ENCODE measurements at regions not wholly inside any gene's neighbourhood (a gene's known extent, or its start where the extent isn't known, plus 50 kb on each side); places are given as distances from the start of the nearest gene placed in this dataset.

- Histone ChIP-seq H3K4me1 (ENCODE audit: insufficient read depth) (no peaks in the 10 kb centered on the region), H2AFZ (no peak overlapping the region), H3K79me2 (ENCODE audit: insufficient read depth) (no peaks in the 10 kb centered on the region), H3K27ac (no peak overlapping the region), H3K4me3 (no peak overlapping the region), H3F3A (ENCODE audit: insufficient read depth) (no peaks in the 10 kb centered on the region), H4K20me1 (ENCODE audit: insufficient read depth) (no peaks in the 10 kb centered on the region), H3K36me3 (ENCODE audit: low read depth) (no peaks in the 10 kb centered on the region), H3K9me2 (ENCODE audit: insufficient read depth) (no peaks in the 10 kb centered on the region), H3K4me2 (ENCODE audit: unreplicated experiment) (no peak overlapping the region), H3K9ac (no peak overlapping the region), H3K27me3 (replicated peaks; ENCODE audit: insufficient read depth) (no peaks in the 10 kb centered on the region), H3K9me3 (ENCODE audit: low read depth) (no peaks in the 10 kb centered on the region)
- DNase-seq = no peak
- in situ Hi-C loops (cut with MboI) = no loop called here
- TF ChIP-seq EZH2phosphoT487 (IDR thresholded peaks at IDR 0.05; ENCODE audit: insufficient read depth, low read depth) (no peak), EZH2 (IDR thresholded peaks at IDR 0.05; ENCODE audit: insufficient read depth, poor library complexity, severe bottlenecking) (no peak)
- 16 to 26% methylated on average over 1 of the region's 1 CpG for WGBS, 2 experiments (ENCODE audit: low coverage in 1 of 2, low lambda C conversion rate in 2 of 2, missing lambda C conversion rate in 2 of 2)
These were observed 73.2 kb downstream of the GPR37 start for GRCh38 chr7:124692425-124692824.

GRCh38 chr7:124690840-124691239, 74.8 kb downstream of the GPR37 start:
- in situ Hi-C loops (cut with MboI) = no loop called here

GRCh38 chr7:124689931-124690330, 75.7 kb downstream of the GPR37 start:
- no peaks in the 10 kb centered on the region for H4K20me1 ChIP-seq (ENCODE audit: insufficient read depth)
- H3K4me3 ChIP-seq = no peak overlapping the region
- H3K36me3 ChIP-seq (ENCODE audit: low read depth) = no peaks in the 10 kb centered on the region
- H3K4me1 ChIP-seq (ENCODE audit: insufficient read depth) = no peaks in the 10 kb centered on the region
- no peak overlapping the region for H3K9ac ChIP-seq
- no peak overlapping the region for H2AFZ ChIP-seq
- no peaks in the 10 kb centered on the region for H3K9me3 ChIP-seq (ENCODE audit: low read depth)
- H3K27me3 ChIP-seq (replicated peaks; ENCODE audit: insufficient read depth) = no peaks in the 10 kb centered on the region
- no peak overlapping the region for H3K4me2 ChIP-seq (ENCODE audit: unreplicated experiment)
- no peak for TF ChIP-seq EZH2phosphoT487 (IDR thresholded peaks at IDR 0.05; ENCODE audit: insufficient read depth, low read depth)
- TF ChIP-seq EZH2 (IDR thresholded peaks at IDR 0.05; ENCODE audit: insufficient read depth, poor library complexity, severe bottlenecking) = no peak
- no peaks in the 10 kb centered on the region for H3K79me2 ChIP-seq (ENCODE audit: insufficient read depth)
- 22 to 38% methylated on average over 1 of the region's 1 CpG for WGBS, 2 experiments (ENCODE audit: low coverage in 1 of 2, low lambda C conversion rate in 2 of 2, missing lambda C conversion rate in 2 of 2)
- in situ Hi-C loops (cut with MboI) = no loop called here
- H3F3A ChIP-seq (ENCODE audit: insufficient read depth) = no peaks in the 10 kb centered on the region
- no peaks in the 10 kb centered on the region for H3K9me2 ChIP-seq (ENCODE audit: insufficient read depth)
- DNase-seq = no peak
- no peak overlapping the region for H3K27ac ChIP-seq

More at GRCh38 chr7:124690840-124691239, 74.8 kb downstream of the GPR37 start:
- Histone ChIP-seq H3K9ac (no peak overlapping the region), H3K9me3 (ENCODE audit: low read depth) (no peaks in the 10 kb centered on the region), H3K36me3 (ENCODE audit: low read depth) (no peaks in the 10 kb centered on the region), H3K4me1 (ENCODE audit: insufficient read depth) (no peaks in the 10 kb centered on the region), H2AFZ (no peak overlapping the region), H3K27me3 (replicated peaks; ENCODE audit: insufficient read depth) (no peaks in the 10 kb centered on the region), H3K79me2 (ENCODE audit: insufficient read depth) (no peaks in the 10 kb centered on the region), H3K4me2 (ENCODE audit: unreplicated experiment) (no peak overlapping the region), H3K9me2 (ENCODE audit: insufficient read depth) (no peaks in the 10 kb centered on the region), H3K4me3 (no peak overlapping the region), H4K20me1 (ENCODE audit: insufficient read depth) (no peaks in the 10 kb centered on the region), H3K27ac (no peak overlapping the region), H3F3A (ENCODE audit: insufficient read depth) (no peaks in the 10 kb centered on the region)
- TF ChIP-seq EZH2phosphoT487 (IDR thresholded peaks at IDR 0.05; ENCODE audit: insufficient read depth, low read depth) (no peak), EZH2 (IDR thresholded peaks at IDR 0.05; ENCODE audit: insufficient read depth, poor library complexity, severe bottlenecking) (no peak)
- no peak for DNase-seq

GRCh38 chr7:124689523-124689922, 76.1 kb downstream of the GPR37 start:
- Histone ChIP-seq H4K20me1 (ENCODE audit: insufficient read depth) (no peaks in the 10 kb centered on the region), H3K9me2 (ENCODE audit: insufficient read depth) (no peaks in the 10 kb centered on the region), H3K4me1 (ENCODE audit: insufficient read depth) (no peaks in the 10 kb centered on the region), H3K79me2 (ENCODE audit: insufficient read depth) (no peaks in the 10 kb centered on the region), H3K4me2 (ENCODE audit: unreplicated experiment) (no peak overlapping the region), H3F3A (ENCODE audit: insufficient read depth) (no peaks in the 10 kb centered on the region), H3K9me3 (ENCODE audit: low read depth) (no peaks in the 10 kb centered on the region), H2AFZ (no peak overlapping the region), H3K27ac (no peak overlapping the region), H3K27me3 (replicated peaks; ENCODE audit: insufficient read depth) (no peaks in the 10 kb centered on the region), H3K4me3 (no peak overlapping the region), H3K36me3 (ENCODE audit: low read depth) (no peaks in the 10 kb centered on the region), H3K9ac (no peak overlapping the region)
- in situ Hi-C loops (cut with MboI) = no loop called here
- TF ChIP-seq EZH2phosphoT487 (IDR thresholded peaks at IDR 0.05; ENCODE audit: insufficient read depth, low read depth) = no peak
- no peak for TF ChIP-seq EZH2 (IDR thresholded peaks at IDR 0.05; ENCODE audit: insufficient read depth, poor library complexity, severe bottlenecking)
- no peak for DNase-seq
- 5 to 17% methylated on average over 2 of the region's 2 CpGs for WGBS, 2 experiments (ENCODE audit: low coverage in 1 of 2, low lambda C conversion rate in 2 of 2, missing lambda C conversion rate in 2 of 2)

- in situ Hi-C loops (cut with MboI) = no loop called here
- Histone ChIP-seq H3F3A (ENCODE audit: insufficient read depth) (no peaks in the 10 kb centered on the region), H3K4me2 (ENCODE audit: unreplicated experiment) (no peak overlapping the region), H2AFZ (no peak overlapping the region), H3K4me3 (no peak overlapping the region), H3K4me1 (ENCODE audit: insufficient read depth) (no peaks in the 10 kb centered on the region), H3K27me3 (replicated peaks; ENCODE audit: insufficient read depth) (no peaks in the 10 kb centered on the region), H3K27ac (no peak overlapping the region), H3K9me3 (ENCODE audit: low read depth) (no peaks in the 10 kb centered on the region), H4K20me1 (ENCODE audit: insufficient read depth) (no peaks in the 10 kb centered on the region), H3K9ac (no peak overlapping the region), H3K9me2 (ENCODE audit: insufficient read depth) (no peaks in the 10 kb centered on the region), H3K36me3 (ENCODE audit: low read depth) (no peaks in the 10 kb centered on the region), H3K79me2 (ENCODE audit: insufficient read depth) (no peaks in the 10 kb centered on the region)
- TF ChIP-seq EZH2phosphoT487 (IDR thresholded peaks at IDR 0.05; ENCODE audit: insufficient read depth, low read depth) (no peak), EZH2 (IDR thresholded peaks at IDR 0.05; ENCODE audit: insufficient read depth, poor library complexity, severe bottlenecking) (no peak)
- peak; percentile 0 for DNase-seq
- 3 to 10% methylated on average over 3 of the region's 3 CpGs for WGBS, 2 experiments (ENCODE audit: low coverage in 1 of 2, low lambda C conversion rate in 2 of 2, missing lambda C conversion rate in 2 of 2)
These were observed 76.6 kb downstream of the GPR37 start for GRCh38 chr7:124688991-124689390.

All from GM23248 (cell line).